ENCODE measurements at regions not wholly inside any gene's neighbourhood (a gene's known extent, or its start where the extent isn't known, plus 50 kb on each side); places are given as distances from the start of the nearest gene placed in this dataset.

- 86% methylated on average over 1 of the region's 1 CpG; no CpG with 5 or more reads in 1 of the 2 experiments for WGBS, 2 experiments (ENCODE audit: insufficient coverage in 1 of 2, insufficient read length in 1 of 2)
- H3K9me3 Mint-ChIP-seq = peaks cover 11% of the 10 kb centered on the region
- no peak for DNase-seq
- no peak overlapping the region for H3K9ac ChIP-seq (ENCODE audit: extremely low read depth, low read length, poor library complexity, severe bottlenecking)
- peaks cover 44% of the 10 kb centered on the region for H3K4me1 Mint-ChIP-seq
- H3K27ac ChIP-seq (ENCODE audit: low read depth, low read length) = no peak overlapping the region
- H3K4me1 ChIP-seq (ENCODE audit: control insufficient read depth, insufficient read depth, low read length) = peaks cover 14% of the 10 kb centered on the region
- peak overlapping the region; percentile 15 for H3K4me3 ChIP-seq (ENCODE audit: low read length)
- no peak for TF ChIP-seq CTCF (conservative IDR thresholded peaks at IDR 0.05)
- H3K36me3 Mint-ChIP-seq (ENCODE audit: low read depth) = no peaks in the 10 kb centered on the region
- no peak overlapping the region for H3K4me3 Mint-ChIP-seq
- peaks cover 13% of the 10 kb centered on the region for H3K9me3 ChIP-seq (ENCODE audit: control insufficient read depth, low read length)
- no peaks in the 10 kb centered on the region for H3K36me3 ChIP-seq (ENCODE audit: control insufficient read depth, insufficient read depth, low read length)
- H3K27me3 Mint-ChIP-seq (ENCODE audit: insufficient read depth) = no peaks in the 10 kb centered on the region
- H3K27me3 ChIP-seq (ENCODE audit: control insufficient read depth, insufficient read depth, low read length, poor library complexity, severe bottlenecking) = no peaks in the 10 kb centered on the region
- no peak overlapping the region for H3K27ac Mint-ChIP-seq
Measured at GRCh38 chr1:224496826-224497225, 62.2 kb upstream of the WDR26 start.

GRCh38 chr1:224497714-224498573 is 63.3 kb upstream of the WDR26 start:
- Histone ChIP-seq H3K9ac (ENCODE audit: extremely low read depth, low read length, poor library complexity, severe bottlenecking) (no peak overlapping the region), H3K9me3 (ENCODE audit: control insufficient read depth, low read length) (peaks cover 13% of the 10 kb centered on the region), H3K27me3 (ENCODE audit: control insufficient read depth, insufficient read depth, low read length, poor library complexity, severe bottlenecking) (no peaks in the 10 kb centered on the region), H3K4me1 (ENCODE audit: control insufficient read depth, insufficient read depth, low read length) (peaks cover 14% of the 10 kb centered on the region), H3K27ac (ENCODE audit: low read depth, low read length) (peak overlapping the region; percentile 74), H3K36me3 (ENCODE audit: control insufficient read depth, insufficient read depth, low read length) (no peaks in the 10 kb centered on the region), H3K4me3 (ENCODE audit: low read length) (no peak overlapping the region)
- Mint-ChIP-seq H3K27me3 (ENCODE audit: insufficient read depth) (no peaks in the 10 kb centered on the region), H3K36me3 (ENCODE audit: low read depth) (no peaks in the 10 kb centered on the region), H3K9me3 (peaks cover 11% of the 10 kb centered on the region), H3K4me3 (no peak overlapping the region), H3K27ac (peak overlapping the region; percentile 93), H3K4me1 (peaks cover 50% of the 10 kb centered on the region)
- peak; percentile 22 for TF ChIP-seq CTCF (conservative IDR thresholded peaks at IDR 0.05)
- 49 to 59% methylated on average over 3 of the region's 3 CpGs for WGBS, 2 experiments (ENCODE audit: insufficient coverage in 1 of 2, insufficient read length in 1 of 2)
- peak; percentile 87 for DNase-seq

GRCh38 chr1:224498574-224499170 is 64.1 kb upstream of the WDR26 start:
- H3K4me3 ChIP-seq (ENCODE audit: low read length) = no peak overlapping the region
- no peaks in the 10 kb centered on the region for H3K36me3 ChIP-seq (ENCODE audit: control insufficient read depth, insufficient read depth, low read length)
- peaks cover 10% of the 10 kb centered on the region for H3K4me1 ChIP-seq (ENCODE audit: control insufficient read depth, insufficient read depth, low read length)
- peaks cover 13% of the 10 kb centered on the region for H3K9me3 ChIP-seq (ENCODE audit: control insufficient read depth, low read length)
- Mint-ChIP-seq H3K27ac (peak overlapping the region; percentile 93), H3K4me1 (peaks cover 49% of the 10 kb centered on the region), H3K27me3 (ENCODE audit: insufficient read depth) (no peaks in the 10 kb centered on the region), H3K9me3 (peaks cover 11% of the 10 kb centered on the region), H3K36me3 (ENCODE audit: low read depth) (no peaks in the 10 kb centered on the region), H3K4me3 (no peak overlapping the region)
- H3K27ac ChIP-seq (ENCODE audit: low read depth, low read length) = peak overlapping the region; percentile 74
- H3K27me3 ChIP-seq (ENCODE audit: control insufficient read depth, insufficient read depth, low read length, poor library complexity, severe bottlenecking) = no peaks in the 10 kb centered on the region
- DNase-seq = peak; percentile 93
- 32 to 46% methylated on average over 11 to 12 of the region's 12 CpGs for WGBS, 2 experiments (ENCODE audit: insufficient coverage in 1 of 2, insufficient read length in 1 of 2)
- TF ChIP-seq CTCF (conservative IDR thresholded peaks at IDR 0.05) = no peak
- H3K9ac ChIP-seq (ENCODE audit: extremely low read depth, low read length, poor library complexity, severe bottlenecking) = no peak overlapping the region
